Erythroblast (primary cell): ENCODE measurements at regions not wholly inside any gene's neighbourhood (a gene's known extent, or its start where the extent isn't known, plus 50 kb on each side); places are given as distances from the start of the nearest gene placed in this dataset.

Experiments
- GATA1 ChIP-seq: IDR thresholded peaks from 2 replicates; pipeline ENCODE4 v1.6.1; 2011; ENCODE audit warnings: low read depth, mild to moderate bottlenecking, control low read depth, low read length, moderate library complexity
- POLR2A ChIP-seq: IDR thresholded peaks from 2 replicates; pipeline ENCODE4 v1.6.1; 2011; ENCODE audit warnings: mild to moderate bottlenecking, low read length

- no peak for TF ChIP-seq POLR2A
- TF ChIP-seq GATA1, result no peak
Observed at GRCh38 chr14:42523666-42524065, 917.0 kb downstream of the LRFN5 start.
